ENCODE measurements at regions not wholly inside any gene's neighbourhood (a gene's known extent, or its start where the extent isn't known, plus 50 kb on each side); places are given as distances from the start of the nearest gene placed in this dataset.
"Not testable (repeated sequence)": the region's sequence is repeated elsewhere in the genome, so short reads cannot be mapped to it uniquely, and the experiment has no call there.

DNA sequence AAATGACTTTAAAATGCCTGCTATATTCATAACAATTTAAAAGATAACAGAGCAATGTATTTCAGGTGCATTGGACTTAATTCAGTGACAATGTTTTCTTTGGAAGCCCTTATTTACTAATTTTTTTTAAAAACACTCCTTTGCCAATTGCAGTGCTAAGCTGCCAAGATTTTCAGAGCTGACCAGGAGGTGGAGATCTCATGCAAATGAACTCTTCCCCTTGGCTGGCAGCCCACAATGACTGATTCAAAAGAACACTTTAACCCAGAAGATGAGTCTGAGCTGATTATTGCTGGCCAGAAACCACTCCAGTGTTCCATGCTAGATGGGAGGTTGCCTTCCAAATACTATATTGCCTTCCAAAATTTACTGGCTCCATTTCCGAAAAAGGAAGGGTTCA lies 128.3 kb upstream of the CCNH start:
- peak; percentile 65 to 80 for DNase-seq (ENCODE audit: low read depth in 2 of 2)

- no peak for DNase-seq (ENCODE audit: low read depth in 2 of 2)
Observed at GRCh38 chr5:87539839-87540238, 127.1 kb upstream of the CCNH start.

- no peak for DNase-seq (ENCODE audit: low read depth in 2 of 2)
Observed at GRCh38 chr5:87536365-87536764, 123.6 kb upstream of the CCNH start.

- DNase-seq (ENCODE audit: low read depth in 2 of 2) = no peak
Observed at GRCh38 chr5:87535706-87536105, 123.0 kb upstream of the CCNH start.

- DNase-seq (ENCODE audit: low read depth in 2 of 2) = no peak
Observed at GRCh38 chr5:87529486-87530076, 116.9 kb upstream of the CCNH start.

DNA sequence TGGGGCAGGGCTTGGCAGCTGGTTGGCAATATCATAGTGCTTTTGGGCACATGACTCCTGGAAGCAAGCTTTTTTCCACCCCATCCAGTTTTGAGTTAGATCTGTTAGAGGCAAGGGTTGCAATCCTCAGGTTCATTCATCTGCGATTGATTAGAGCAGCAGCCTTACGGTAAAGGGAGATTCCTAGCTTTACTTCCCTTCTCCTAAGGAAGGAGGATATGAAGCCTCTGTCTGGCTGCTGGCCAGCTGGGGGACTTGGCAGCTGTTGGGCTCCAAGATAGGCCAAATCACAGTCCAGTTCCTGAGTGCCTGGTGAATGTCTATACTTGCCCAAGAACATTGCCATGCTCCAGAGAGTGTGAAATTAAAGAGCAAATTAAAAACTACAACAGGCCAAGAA lies 113.4 kb upstream of the CCNH start:
- no peak for DNase-seq (ENCODE audit: low read depth in 2 of 2)

DNA sequence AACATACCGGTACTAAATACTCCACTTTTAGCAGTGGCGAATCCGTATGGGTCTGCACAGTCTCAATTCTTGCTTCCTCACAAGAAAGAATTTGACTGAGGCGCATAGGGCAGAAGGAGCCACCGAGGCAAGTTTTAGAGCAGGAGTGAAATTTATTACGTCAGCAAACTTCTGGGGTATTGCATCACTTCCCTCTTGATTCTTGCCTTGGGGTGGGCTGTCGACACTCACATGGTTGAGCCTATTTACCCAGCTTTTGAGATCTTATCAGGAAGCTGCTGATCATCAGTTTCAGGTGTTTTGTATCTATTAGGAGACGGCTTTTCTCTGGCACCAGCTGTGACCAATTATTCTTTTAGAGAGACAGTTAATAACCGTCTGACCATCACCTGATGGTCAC lies 111.5 kb upstream of the CCNH start:
- DNase-seq (ENCODE audit: low read depth in 2 of 2) = no peak

GRCh38 chr5:87511778-87512177 lies 99.0 kb upstream of the CCNH start:
- not testable (repeated sequence) for DNase-seq (ENCODE audit: low read depth in 2 of 2)

DNA sequence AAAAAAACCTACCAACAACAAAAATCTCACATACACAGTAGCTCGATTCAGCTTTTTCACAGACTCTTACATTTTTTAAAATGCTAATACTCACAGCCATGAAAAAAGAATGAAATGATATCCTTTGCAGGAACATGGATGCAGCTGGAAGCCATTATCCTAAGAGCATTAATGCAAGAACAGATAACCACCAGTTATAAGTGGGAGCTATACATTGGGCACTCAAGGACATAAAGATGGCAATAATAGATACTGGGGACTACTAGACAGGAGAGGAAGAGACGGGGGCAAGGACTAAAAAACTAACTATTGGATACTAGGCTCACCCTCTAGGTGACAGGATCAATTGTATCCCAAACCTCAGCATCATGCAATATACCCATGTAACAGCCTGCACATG lies 90.3 kb upstream of the CCNH start:
- no peak for DNase-seq (ENCODE audit: low read depth in 2 of 2)

DNA sequence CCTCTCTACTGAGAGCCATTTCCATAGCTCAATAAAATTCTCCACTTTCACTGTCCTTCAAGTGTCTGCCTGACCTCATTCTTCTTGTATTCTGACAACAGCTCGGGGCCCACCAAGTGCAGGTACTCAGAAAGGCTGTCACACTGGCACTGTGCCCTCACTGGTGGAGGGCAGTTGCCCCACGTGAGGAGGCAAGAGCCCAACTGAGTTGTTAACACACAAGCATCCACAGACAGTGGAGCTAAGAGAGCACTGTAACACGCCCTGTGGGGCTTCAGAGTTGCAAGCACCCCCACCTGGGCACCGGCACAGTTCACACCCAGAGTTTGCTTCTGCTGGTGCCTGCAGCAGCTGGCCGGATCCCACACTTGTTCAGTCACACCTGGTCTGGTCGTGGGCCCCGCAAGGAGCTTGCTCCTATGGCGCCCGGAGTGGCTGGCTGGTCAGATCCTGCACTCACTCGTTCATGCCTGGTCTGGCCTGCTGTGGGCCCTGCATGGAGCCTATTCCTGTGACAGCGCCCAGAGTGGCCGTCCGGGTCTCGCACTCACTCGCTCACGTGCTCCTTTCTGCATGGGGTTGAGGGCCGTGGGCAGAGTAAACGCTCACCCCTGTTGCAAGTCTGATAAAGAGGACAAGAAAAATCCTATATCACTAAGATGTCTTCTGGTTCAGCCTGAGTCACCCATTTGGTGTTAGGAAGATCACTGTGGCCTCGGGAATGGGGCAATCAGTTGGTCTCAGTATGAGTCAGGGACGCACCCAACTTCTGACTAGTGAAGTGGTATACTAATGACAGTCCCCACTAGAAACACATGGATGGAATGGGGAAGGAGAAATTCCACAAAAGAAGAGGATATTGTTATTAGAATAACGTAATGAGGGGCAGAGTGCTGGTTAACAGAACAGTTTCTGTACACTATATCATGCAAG lies 87.0 kb upstream of the CCNH start:
- no peak for DNase-seq (ENCODE audit: low read depth in 2 of 2)
